HG03558 (cell line): ENCODE measurements at regions not wholly inside any gene's neighbourhood (a gene's known extent, or its start where the extent isn't known, plus 50 kb on each side); places are given as distances from the start of the nearest gene placed in this dataset.
A peak's percentile ranks its signal among the peaks of the same experiment; 100 is the strongest.

ENCODE experiments used
- ATAC-seq: cut with Tn5 transposase; IDR thresholded peaks from one replicate; pipeline ENCODE4 v1.9.1; 2021; ENCODE audit warnings: moderate number of reproducible peaks; ENCODE audit not compliant: unreplicated experiment; ENCODE audit errors: extremely low read depth

DNA sequence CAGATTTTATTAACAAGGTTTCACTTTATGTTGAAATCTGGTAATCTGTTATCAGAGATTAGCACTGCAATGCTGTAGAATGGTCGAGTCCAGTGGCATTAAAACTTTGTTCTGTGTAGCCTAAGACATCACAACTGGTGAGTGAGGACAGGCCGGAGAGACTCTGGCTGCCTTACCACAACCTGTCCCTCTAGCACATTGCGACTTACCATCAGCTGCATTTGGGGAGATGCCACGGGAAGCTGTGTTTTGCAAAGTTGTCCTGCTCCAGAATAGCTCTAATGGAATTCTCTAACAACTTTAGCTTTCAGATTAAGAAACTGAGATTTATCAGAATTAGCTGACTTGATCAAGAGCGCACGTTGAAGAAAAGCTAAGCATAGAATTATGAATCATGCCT lies 493.3 kb downstream of the MAFB start:
- no peak for ATAC-seq

GRCh38 chr20:40192529-40192928 lies 496.5 kb downstream of the MAFB start:
- ATAC-seq = no peak

DNA sequence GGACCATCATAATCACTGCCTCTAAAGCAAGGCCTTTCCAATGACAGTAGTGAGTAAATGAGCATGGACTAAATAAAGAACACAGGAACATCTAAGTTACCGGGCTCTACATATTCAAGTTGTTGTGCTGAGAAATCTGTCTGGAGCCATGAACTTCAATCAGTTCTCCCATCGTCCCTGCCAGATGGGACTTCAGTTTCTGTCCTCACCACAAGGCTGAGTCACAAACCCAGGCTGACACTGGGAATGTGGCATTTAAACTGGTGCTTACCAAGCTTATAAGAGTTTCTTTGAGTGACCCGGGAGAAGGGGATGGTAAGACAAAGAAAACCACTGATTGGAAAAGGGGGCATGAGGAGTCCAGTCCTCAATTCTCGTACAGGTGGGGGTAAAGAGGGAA lies 497.0 kb downstream of the MAFB start:
- no peak for ATAC-seq

DNA sequence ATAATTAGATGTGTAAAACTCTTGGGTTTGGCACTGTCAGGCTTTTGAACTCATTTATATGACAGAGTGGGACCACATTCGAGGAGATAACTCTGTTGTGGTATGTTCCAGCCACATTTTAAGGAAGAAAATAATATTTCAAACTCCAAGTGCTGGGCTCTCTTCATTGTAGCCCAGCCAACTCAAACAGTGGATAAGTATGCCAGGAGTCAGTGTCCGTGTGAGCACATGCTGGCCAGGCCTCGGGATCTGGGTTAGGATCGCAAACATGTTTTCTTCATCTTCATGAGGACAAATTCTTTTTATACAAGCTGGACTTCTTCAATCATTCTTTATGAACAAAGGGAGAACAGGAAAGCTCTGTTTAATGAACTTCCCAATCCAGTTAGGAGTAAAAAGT lies 497.5 kb downstream of the MAFB start:
- no peak for ATAC-seq

DNA sequence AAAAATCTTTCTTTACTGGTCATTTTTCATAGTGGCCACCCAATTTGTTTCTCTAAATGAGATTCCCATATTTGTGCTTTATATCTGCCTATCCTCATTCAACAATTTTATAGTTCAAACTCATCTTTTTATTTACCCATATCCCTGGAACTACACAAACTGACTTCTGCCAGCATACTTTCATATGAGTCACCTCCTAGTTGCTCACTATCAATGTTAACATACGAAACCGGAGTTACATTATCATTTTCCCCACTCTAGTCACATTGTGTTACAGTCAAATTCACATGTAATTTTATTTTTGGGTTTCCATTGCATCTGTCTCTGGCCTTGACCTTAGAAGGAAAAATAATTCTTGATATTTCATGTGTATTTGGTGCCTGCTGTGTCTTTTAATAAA lies 499.4 kb downstream of the MAFB start:
- ATAC-seq = no peak

DNA sequence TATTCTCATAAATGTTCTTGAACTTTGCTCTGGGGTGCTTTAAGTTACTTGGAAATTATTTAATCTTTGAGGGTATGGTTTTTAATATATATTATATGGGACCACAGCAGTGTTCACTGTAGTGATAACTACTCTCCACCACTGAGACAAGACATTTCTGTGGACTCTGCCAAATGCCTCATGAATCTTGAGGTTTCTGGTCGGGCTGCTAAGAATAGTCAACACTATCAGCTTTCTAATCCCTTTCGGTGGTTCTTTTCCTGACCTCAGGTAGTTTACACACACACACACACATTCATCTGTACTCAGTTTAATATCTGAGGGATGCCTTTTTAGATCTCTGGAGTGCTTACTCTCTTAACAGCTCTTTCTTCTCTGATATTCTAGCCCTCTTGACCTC lies 500.7 kb downstream of the MAFB start:
- no peak for ATAC-seq

DNA sequence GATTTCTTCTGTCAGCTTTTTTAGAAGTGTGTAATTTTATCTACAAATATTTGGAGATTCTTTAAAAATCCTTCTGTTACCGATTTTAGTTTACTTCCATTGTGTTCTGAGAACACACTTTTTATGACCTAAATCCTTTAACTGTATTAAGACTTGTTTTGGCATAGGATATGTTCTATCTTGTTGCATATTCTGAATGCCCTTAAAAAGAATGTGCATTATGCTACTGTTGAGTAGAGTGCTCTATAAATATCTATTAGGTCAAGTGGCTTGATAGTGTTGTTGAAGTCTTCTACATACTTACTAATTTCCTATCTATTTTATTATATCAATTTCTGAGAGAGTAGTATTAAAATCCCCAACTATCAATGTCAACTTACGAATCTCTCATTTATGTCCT lies 502.2 kb downstream of the MAFB start:
- ATAC-seq = no peak

DNA sequence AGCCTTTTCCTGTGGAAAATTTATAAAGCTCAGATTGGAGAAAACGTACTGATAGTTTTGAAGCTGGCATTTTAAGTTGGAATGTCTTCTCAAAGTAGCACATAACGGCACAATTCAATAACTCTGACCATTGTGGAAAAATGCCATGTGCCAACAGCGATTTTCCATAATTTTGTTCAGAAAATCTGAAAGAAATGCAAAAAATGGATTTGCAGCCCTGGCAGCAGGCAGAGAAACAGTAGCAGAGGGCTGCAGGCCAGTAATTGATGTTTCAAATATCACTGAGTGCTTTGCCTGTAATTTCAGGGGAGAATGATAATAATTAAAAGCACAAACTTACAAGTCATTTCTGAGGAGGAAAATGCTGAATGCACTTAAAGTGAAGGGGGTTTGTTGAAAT lies 507.4 kb downstream of the MAFB start:
- ATAC-seq = no peak

GRCh38 chr20:40176098-40176841 lies 512.8 kb downstream of the MAFB start:
- ATAC-seq = no peak

GRCh38 chr20:40175296-40175695 lies 513.7 kb downstream of the MAFB start:
- ATAC-seq = no peak

- ATAC-seq = no peak
Measured at GRCh38 chr20:40173872-40174271, 515.2 kb downstream of the MAFB start.

DNA sequence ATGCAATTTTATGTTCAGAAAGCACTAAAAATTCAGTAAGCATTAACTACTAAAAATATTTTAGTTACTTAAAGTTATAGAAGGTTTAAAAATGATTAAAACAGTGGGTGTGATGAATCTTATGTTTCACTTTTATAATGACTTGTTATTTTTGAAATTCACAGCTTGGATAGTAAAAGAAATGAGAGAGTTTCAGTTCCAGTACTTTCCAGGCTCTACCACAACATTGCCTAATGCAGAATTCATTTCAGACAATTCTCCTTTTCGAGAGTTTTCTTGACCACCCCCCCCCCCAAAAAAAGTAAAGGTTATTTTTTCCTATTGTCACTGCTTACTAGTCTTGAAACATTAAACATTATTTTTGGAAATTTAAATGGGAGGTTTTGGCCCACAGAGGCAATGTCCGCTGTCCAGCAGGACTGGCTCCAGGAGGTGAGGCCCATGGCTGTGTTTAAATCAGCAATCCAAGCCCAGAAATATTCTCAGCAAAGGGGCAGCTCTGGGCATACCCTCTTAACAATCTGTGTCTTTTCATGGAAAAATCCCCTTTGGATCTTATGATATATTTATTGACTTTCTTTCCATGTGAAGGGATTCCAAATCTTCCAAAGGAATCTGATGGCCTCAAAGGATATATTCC lies 519.9 kb downstream of the MAFB start:
- ATAC-seq = no peak

DNA sequence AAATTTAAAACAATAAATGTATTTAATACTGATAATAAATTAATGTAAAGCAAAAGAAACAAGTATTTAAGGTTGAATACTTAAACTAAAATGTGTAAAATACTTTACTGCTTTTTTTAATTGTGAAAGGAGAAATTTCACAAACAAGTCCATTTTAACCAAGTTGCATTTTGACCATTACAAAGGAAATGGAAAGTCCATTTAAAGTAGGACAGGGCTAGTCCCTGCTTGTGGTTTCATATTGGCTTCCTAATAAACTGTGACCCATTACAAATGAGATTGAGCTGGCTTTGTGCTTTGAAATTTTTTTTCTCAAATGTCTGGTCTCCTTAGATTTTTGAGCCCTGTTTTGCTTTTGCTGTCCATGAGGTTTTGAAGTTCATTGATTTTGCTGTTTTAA lies 527.6 kb downstream of the MAFB start:
- ATAC-seq = no peak

DNA sequence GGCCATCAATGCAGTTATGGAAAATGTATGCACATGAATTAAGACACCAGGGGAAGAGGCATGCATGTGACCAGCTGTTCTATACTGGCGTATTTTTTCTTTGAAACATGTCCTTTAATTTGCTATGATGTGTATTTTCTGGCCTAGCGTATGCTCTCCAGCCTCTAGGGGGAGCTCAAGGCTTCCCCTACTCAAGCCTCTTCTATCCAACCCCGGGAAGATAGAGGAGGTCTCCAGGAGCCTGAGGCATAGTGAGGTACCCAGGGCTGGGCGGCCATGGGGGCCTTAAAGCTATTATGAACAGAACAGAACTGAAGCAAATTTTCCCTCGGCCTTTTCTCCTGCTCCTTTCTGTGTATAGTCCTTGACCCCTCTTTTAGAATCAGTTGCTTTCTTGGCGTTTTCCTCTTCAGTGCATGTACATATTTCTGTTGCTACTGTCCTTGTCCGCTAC lies 528.9 kb downstream of the MAFB start:
- no peak for ATAC-seq

DNA sequence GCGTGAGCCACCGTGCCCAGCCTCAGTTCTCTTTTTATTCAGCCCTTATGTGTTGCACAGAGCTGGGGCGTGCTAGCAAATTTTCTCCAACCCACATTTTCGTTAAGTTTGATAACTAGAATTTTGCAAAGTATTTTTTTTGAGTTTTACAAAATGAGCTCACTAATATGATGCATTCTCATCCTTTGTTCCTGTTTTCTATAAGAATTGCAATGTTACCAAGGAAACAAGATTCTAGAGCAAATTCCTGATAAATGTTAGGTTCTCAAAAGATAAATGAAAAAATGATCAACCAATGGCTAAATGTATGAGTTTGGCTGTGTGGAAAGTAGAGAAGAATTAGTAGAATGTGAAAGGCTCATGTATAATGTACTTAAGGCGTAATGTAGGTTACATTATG lies 529.8 kb downstream of the MAFB start:
- no peak for ATAC-seq

- ATAC-seq = peak; percentile 92
Measured at GRCh38 chr20:40156600-40157317, 532.3 kb downstream of the MAFB start.

DNA sequence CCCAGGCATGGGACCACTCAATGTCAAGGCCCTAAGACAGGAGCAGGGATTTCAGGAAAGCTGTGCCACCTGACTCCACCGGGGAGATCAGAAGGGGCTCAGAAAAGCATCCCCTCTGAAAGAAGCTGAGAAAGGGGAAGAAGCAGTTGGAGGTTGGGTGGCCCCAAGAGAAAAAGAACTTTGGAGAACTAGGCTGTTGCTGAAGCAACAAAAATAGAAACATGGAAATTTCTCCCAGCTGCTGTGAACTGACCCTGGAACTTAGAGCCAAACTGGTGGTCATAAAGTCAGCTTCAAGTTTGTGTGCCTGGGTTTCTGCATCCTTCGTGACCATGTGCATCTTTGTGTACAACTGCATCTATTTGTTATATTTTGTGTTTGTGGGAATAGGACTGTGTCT lies 534.5 kb downstream of the MAFB start:
- ATAC-seq = no peak

DNA sequence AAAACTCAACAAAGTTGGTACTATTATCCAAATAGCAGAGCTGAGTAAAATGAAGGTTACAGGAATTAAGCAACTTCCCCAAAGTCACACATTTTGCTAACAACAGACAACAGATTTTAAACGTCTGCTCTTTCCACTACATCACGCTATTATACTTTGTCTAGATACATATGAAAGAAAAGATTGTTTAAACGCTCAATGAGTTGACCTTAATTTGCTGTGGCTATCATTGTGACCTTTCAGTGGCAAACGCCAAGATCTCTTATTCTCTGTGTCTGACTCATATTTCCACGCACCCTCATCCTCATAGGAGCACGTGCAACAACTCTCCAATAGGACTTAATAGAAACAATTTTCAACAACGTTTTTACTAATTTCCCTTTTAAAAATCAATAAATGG lies 540.1 kb downstream of the MAFB start:
- no peak for ATAC-seq

DNA sequence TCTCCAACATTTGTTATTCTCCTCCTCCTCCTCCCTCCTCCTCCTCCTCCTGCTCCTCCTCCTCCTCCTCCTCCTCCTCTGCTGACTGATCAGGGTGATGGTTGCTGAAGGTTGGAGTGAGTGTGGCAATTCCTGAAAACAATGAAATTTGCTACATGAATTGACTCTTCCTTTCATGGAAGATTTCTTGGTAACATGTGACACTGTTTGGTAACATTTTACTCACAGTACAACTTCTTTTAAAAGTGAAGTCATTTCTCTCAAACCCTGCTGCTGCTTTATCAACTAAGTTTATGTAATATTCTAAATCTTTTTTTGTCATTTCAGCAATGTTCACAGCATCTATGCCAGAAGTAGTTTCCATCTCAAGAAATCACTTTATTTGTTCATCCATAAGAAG lies 543.0 kb downstream of the MAFB start:
- no peak for ATAC-seq

DNA sequence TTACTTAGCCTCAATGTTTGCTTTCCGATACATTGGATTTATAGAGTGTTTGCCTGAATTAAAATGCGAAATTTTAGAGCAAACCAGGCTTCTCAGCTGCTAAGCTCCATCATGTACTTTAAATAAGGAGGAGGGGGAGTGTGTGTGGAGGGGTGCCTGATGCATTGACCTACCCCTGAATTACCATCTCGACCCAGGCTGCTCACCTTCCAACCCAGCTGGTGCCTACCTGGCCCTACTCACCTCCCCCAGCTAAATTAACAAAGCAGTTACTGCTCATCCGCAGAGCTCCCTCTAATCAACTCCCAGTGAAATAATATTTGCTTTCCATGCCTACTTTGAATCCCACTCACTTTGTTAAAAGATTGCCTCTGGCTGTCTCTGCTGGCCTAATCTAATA lies 544.5 kb downstream of the MAFB start:
- ATAC-seq = no peak

- ATAC-seq = no peak
Measured at GRCh38 chr20:40134176-40134575, 554.9 kb downstream of the MAFB start.
